ENCODE measurements at regions not wholly inside any gene's neighbourhood (a gene's known extent, or its start where the extent isn't known, plus 50 kb on each side); places are given as distances from the start of the nearest gene placed in this dataset.

DNA sequence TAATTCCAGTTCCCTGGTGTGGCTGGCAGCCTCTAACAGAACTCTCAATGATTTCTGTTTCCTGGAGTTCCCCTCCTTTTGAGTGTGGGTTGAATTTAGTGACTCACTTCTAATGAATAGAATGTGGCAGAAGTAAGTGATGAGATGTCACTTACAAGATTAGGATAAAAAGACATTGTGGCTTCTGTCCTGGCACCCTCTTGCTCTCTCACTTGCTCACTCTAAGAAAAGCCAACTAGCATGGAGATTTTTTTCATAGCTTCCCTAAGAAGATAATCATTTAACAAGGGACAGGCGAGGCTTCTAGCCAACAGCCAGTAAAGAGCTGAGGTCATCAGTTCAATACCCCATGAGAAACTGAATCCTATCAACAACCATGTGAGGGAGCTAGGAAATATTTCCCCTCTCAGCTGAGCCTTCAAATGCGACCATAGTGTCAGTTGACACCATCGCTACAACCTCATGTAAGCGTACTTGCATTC, 156.7 kb downstream of the TMTC3 start (continued):
- no peak for TF ChIP-seq CUX1 (IDR thresholded peaks at IDR 0.05; ENCODE audit: insufficient replicate concordance, low read depth, low read length)
- peak; percentile 17; the same call in 1 of the 2 replicates for TF ChIP-seq NFIC (IDR thresholded peaks at IDR 0.05; ENCODE audit: low read depth, low read length)
- no peak for TF ChIP-seq STAT1 (conservative IDR thresholded peaks at IDR 0.05)
- TF ChIP-seq TARDBP (IDR thresholded peaks at IDR 0.05; ENCODE audit: borderline replicate concordance) = no peak
- TF ChIP-seq ATF3 (IDR thresholded peaks at IDR 0.05; ENCODE audit: borderline replicate concordance, extremely low read depth, low read depth, low read length) = no peak
- TF ChIP-seq DPF2 (IDR thresholded peaks at IDR 0.05) = peak; percentile 20
- no peak for TF ChIP-seq NRF1 (conservative IDR thresholded peaks at IDR 0.05; ENCODE audit: low read depth, low read length)
- TF ChIP-seq SREBF1 (IDR thresholded peaks at IDR 0.05; ENCODE audit: low read length) = no peak
- TF ChIP-seq ZNF622 (IDR thresholded peaks at IDR 0.05) = no peak
- TF ChIP-seq RFX5 (IDR thresholded peaks at IDR 0.05; ENCODE audit: low read depth, low read length) = no peak
- TF ChIP-seq CBFB (IDR thresholded peaks at IDR 0.05; ENCODE audit: low read depth) = peak; percentile 20; the same call in 1 of the 2 replicates
- no peak for TF ChIP-seq RAD21 (IDR thresholded peaks at IDR 0.05; ENCODE audit: insufficient read depth, low read depth, low read length)
- no peak for TF ChIP-seq KDM1A (IDR thresholded peaks at IDR 0.05; ENCODE audit: borderline replicate concordance)
- peak; percentile 68 for TF ChIP-seq MTA2 (IDR thresholded peaks at IDR 0.05; ENCODE audit: low read depth)
- no peak for TF ChIP-seq YY1 (IDR thresholded peaks at IDR 0.05; ENCODE audit: low read depth, low read length)
- no peak for TF ChIP-seq ESRRA (IDR thresholded peaks at IDR 0.05; ENCODE audit: low read length)
- no peak for TF ChIP-seq SMC3 (IDR thresholded peaks at IDR 0.05; ENCODE audit: borderline replicate concordance, low read length)
- TF ChIP-seq EED (IDR thresholded peaks at IDR 0.05; ENCODE audit: low read depth) = 0 out of 2 replicates have a peak, but pooled peaks have one; percentile 48
- no peak for TF ChIP-seq MXI1 (IDR thresholded peaks at IDR 0.05; ENCODE audit: low read depth, low read length)
- TF ChIP-seq, protein P1, sequence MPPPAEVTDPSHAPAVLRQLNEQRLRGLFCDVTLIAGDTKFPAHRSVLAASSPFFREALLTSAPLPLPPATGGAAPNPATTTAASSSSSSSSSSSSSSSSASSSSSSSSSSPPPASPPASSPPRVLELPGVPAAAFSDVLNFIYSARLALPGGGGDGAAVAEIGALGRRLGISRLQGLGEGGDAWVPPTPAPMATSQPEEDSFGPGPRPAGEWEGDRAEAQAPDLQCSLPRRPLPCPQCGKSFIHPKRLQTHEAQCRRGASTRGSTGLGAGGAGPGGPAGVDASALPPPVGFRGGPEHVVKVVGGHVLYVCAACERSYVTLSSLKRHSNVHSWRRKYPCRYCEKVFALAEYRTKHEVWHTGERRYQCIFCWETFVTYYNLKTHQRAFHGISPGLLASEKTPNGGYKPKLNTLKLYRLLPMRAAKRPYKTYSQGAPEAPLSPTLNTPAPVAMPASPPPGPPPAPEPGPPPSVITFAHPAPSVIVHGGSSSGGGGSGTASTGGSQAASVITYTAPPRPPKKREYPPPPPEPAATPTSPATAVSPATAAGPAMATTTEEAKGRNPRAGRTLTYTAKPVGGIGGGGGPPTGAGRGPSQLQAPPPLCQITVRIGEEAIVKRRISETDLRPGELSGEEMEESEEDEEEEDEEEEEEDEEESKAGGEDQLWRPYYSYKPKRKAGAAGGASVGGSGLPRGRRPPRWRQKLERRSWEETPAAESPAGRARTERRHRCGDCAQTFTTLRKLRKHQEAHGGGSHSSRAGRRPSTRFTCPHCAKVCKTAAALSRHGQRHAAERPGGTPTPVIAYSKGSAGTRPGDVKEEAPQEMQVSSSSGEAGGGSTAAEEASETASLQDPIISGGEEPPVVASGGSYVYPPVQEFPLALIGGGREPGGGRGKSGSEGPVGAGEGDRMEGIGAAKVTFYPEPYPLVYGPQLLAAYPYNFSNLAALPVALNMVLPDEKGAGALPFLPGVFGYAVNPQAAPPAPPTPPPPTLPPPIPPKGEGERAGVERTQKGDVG (CRISPR knock-in tag; IDR thresholded peaks at IDR 0.05) = no peak
- TF ChIP-seq NBN (IDR thresholded peaks at IDR 0.05) = 0 out of 2 replicates have a peak, but pooled peaks have one; percentile 10
- no peak for TF ChIP-seq SP1 (IDR thresholded peaks at IDR 0.05; ENCODE audit: low read depth, low read length)
- no peak for TF ChIP-seq MEF2A (IDR thresholded peaks at IDR 0.05; ENCODE audit: insufficient read depth, low read depth, low read length)
- no peak for TF ChIP-seq USF1 (IDR thresholded peaks at IDR 0.05; ENCODE audit: borderline replicate concordance, extremely low read length, insufficient read depth, low read depth, low read length)
- peak; percentile 43; the same call in 1 of the 2 replicates for TF ChIP-seq RUNX3 (IDR thresholded peaks at IDR 0.05; ENCODE audit: low read length)
